Effector CD8-positive, alpha-beta T cell (primary cell): ENCODE measurements at regions not wholly inside any gene's neighbourhood (a gene's known extent, or its start where the extent isn't known, plus 50 kb on each side); places are given as distances from the start of the nearest gene placed in this dataset.

Experiments used
- DNase-seq: peaks from one replicate; lab custom pipeline; 2025; lab: John Stamatoyannopoulos, UW

GRCh38 chr6:1062786-1063545, 248.9 kb upstream of the FOXQ1 start:
- no peak for DNase-seq

- no peak for DNase-seq
These were observed 252.3 kb upstream of the FOXQ1 start for GRCh38 chr6:1059596-1059995.

DNA sequence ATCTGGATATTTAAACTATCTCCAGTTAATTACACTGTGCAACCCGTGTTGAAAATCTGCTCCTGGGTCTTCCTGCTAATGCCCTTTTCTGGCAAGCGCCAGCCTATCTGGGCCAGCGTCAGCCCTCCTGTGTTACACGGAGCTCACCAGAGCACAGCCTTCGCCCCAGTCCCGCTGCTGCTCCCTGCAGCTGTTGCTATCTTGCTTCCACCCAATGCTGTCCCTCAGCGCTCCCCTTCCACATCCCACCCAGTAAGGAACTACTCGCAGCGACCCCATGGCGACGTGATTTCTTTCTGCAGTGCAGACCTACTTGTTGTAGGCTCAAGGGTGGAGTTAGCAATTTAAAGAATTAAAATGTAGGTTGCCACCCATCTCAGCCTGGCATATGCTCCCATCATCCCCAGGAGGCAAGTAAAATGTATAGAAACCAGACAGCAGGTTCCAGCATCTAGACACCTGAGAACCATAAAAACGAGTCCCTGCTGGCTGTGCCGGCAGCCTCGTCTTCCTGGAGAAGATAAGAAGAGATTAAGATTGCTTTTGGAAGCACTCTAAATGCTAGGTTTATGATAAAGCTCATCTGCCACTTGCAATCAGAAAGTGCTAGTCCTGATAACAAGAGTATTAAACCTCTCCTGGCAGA, 254.3 kb upstream of the FOXQ1 start:
- no peak for DNase-seq

DNA sequence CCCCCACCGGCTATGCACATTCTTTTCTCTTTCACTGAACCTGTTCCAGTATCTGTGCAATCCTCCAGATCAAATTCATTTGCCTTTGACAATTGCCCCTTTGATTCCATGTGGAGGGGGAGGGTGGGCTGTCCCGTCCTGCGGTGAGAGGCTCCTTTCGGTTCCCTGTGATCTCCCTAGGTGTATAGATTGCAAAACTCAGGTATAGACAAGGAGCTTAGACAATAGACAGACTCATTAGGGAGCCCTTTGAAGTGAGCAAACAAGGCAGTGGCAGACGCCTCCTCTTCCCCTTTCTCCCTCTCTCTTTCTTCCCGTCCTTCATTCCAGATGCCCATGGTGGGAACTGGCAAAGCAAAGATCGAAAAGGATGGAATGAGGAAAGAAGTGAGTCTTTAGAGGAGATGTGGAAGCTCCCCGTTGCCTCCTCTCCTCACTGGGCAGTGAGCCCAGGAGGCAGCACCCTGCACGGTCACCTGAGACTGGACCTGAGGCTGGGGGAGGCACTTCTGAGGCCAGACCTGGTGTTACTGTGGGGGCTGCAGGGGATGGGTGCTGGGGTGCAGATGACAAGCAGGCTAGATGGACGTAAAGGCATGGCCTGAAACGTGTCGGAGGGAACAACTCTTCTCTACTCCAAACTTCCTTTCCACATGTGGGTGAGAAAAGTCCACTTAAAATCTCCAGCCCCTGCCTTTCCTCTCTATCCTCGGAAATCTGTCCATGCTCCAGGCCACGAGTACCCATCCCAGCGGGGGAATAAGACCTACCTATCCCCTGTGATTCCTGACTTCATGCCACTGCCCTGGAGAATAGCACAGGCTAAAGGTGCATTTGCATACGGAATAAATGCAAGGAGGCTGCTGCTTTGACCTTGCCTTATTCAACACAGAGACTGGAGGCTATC, 256.6 kb upstream of the FOXQ1 start:
- DNase-seq = no peak

- DNase-seq = no peak
These were observed 257.3 kb upstream of the FOXQ1 start for GRCh38 chr6:1054653-1055014.

DNA sequence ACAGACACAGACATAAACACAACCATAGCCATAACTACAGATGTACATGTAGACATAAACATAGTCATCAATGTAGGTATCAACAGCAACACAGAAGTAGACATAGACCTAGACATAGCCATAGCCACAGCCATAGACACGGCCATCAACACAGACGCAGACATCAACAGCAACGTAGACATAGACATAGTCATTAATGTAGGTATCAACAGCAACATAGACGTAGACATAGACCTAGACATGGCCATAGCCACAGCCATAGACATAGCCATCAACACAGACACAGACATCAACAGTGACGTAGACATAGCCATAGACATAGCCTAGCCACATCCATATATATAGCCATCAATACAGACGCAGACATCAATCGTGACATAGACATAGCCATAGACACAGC, 258.3 kb upstream of the FOXQ1 start:
- no peak for DNase-seq

GRCh38 chr6:1052262-1052661, 259.6 kb upstream of the FOXQ1 start:
- no peak for DNase-seq

DNA sequence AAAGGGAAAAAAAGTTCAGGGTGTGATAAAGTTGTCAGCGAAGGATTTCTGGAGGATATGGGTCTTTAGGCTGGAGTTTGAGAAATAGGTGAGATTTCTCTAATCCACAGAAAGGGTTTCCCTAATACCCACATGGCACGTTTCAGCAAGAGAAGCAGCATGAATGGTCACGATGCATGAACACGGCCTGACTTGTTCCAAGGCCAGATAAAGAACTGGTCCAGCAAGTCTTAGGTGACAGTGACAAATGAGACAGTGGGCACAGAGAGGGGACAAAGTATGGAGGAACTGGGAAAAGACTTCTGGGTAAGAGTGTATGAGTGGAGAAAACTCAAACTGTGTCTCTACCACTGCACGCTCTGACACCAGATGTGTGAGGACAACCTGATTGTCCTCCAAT, 262.0 kb upstream of the FOXQ1 start:
- no peak for DNase-seq

- no peak for DNase-seq
These were observed 262.7 kb upstream of the FOXQ1 start for GRCh38 chr6:1049170-1049569.

- no peak for DNase-seq
These were observed 263.8 kb upstream of the FOXQ1 start for GRCh38 chr6:1047981-1048541.

- no peak for DNase-seq
These were observed 266.7 kb upstream of the FOXQ1 start for GRCh38 chr6:1045239-1045638.

DNA sequence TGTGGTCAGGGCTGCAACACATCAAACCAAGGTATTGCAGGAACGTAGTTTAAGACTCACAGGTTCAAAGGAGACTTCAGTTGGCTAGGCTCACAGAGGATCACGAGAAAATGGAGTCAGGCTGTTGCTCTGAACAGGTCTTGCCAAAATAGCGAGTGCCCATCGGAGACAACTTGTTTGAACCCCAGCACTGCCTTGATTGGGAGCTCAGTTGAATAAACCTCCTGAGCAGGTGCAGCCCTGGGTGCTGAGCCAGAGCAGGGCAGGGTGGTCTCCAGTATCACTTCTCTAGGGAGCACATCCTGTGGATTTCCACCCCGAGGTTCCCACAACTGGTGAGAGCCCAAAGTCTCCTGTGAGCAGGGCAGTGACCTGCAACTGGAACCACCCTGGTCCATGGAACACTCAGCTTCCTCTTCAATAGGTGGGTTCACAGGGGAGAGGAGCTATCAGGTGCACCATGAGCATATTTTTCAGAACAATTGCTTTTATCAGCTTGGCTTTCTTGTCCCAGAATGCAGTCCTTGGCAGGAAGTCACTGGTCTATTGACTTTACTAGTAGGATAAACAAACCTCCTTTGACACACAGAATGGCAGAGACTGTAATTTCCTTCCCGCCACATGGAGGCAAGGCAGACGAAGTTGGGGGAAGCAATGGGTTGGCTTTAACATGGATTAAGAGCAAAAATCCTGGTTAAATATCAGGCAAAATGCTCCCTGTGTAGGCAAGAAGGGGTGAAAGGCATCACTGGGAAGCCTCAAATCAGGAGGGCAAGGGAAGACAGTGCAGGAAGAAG, 267.7 kb upstream of the FOXQ1 start:
- no peak for DNase-seq

GRCh38 chr6:1043458-1043836, 268.5 kb upstream of the FOXQ1 start:
- no peak for DNase-seq

DNA sequence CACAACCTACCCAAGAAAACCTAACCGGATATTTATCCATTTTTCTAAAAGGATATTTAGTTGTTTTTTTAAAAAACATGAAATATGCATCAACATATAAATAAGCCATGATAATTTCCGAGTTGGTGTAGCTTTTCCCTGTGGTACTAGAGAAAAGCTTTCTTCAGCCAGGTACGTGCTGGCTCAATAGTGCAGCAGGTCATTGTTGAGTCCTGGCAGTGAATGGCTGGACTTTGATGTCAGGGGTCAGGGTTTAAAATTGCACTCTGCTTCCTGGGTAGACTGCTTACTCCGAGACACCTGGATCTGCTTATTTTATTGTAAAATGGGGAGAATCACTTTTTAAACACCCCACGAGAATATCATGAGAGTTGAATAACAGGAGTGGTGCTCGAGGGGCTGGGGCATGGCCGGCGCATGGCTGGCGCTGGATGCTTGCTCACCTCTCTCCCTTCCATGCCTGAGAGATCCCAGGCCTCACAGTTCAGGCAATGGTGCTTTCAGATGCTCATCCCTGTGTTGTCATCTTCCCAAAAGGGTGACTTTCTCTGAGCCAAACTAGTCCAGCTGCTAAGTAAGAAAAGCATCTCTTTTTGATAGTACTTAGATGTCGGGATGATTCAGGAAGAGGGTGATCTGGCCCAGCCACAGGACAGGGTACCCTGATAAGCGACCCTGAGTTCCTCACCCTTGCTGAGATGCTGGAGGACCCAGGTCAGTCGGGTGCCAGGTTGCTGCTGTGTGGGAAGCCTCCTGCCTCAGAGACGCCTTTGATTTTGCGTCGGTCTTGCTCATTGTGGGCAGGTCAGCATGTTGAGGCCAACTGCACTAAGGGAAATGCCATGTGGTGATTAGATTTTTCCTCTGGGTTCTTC, 269.1 kb upstream of the FOXQ1 start:
- no peak for DNase-seq

- no peak for DNase-seq
These were observed 271.5 kb upstream of the FOXQ1 start for GRCh38 chr6:1040393-1040792.

GRCh38 chr6:1039746-1040145, 272.2 kb upstream of the FOXQ1 start:
- no peak for DNase-seq

DNA sequence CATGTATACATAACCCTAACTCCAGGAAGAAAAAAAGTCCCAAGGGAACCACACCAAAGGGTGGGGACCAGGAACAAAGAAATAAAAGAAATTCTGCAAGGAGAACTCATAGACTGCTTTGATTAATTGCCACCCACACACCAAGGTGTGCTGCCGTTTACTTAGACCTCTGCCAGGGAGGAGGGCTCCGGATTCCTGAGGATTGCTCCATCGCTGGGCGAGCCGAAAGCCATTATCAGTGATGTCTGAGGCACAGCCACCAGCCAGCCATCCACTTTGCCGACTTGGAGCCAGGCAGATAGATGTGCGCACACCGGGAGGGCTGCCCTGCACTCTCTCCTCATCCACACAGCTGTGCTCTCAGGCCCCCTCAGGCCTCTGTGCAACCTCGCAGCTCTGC, 272.7 kb upstream of the FOXQ1 start:
- no peak for DNase-seq

- DNase-seq = no peak
These were observed 274.3 kb upstream of the FOXQ1 start for GRCh38 chr6:1037430-1038202.

- DNase-seq = no peak
These were observed 276.5 kb upstream of the FOXQ1 start for GRCh38 chr6:1035401-1035800.

- no peak for DNase-seq
These were observed 280.2 kb upstream of the FOXQ1 start for GRCh38 chr6:1031720-1032119.
